Activated CD8-positive, alpha-beta T cell treated with anti-CD3 and anti-CD28 coated beads for 36 hours (primary cell): ENCODE measurements at regions not wholly inside any gene's neighbourhood (a gene's known extent, or its start where the extent isn't known, plus 50 kb on each side); places are given as distances from the start of the nearest gene placed in this dataset.

Source experiments
- ATAC-seq: fragments of 200-7000 bp; cut with Tn5 transposase; one replicate; pipeline ENCODE4 v1.10.0; 2021; ENCODE audit warnings: mild to moderate bottlenecking, moderate library complexity
- CTCF ChIA-PET: fragments of 350-600 bp; sonication (Branson Sonifier 250); formaldehyde crosslinking; loops from one replicate; lab custom pipeline; 2021; ENCODE audit warnings: antibody characterized with exemption; lab: Charles Lee
- POLR2A ChIA-PET: fragments of 350-600 bp; sonication (Branson Sonifier 250); formaldehyde crosslinking; loops from one replicate; lab custom pipeline; 2021; ENCODE audit warnings: antibody characterized with exemption; lab: Charles Lee
- DNase-seq: peaks from one replicate; pipeline ENCODE4 v3.0.0-alpha.2; 2020
- H3K27ac Mint-ChIP-seq: one replicate; pipeline ENCODE4 v1.8.0; 2021; ENCODE audit warnings: mild to moderate bottlenecking, mixed read lengths
- H3K27me3 Mint-ChIP-seq: one replicate; pipeline ENCODE4 v1.8.0; 2021; ENCODE audit warnings: mixed read lengths
- H3K36me3 Mint-ChIP-seq: one replicate; pipeline ENCODE4 v1.8.0; 2021; ENCODE audit warnings: low read depth, mixed read lengths
- H3K4me1 Mint-ChIP-seq: one replicate; pipeline ENCODE4 v1.8.0; 2021; ENCODE audit warnings: low read depth, mixed read lengths
- H3K4me3 Mint-ChIP-seq: one replicate; pipeline ENCODE4 v1.8.0; 2021; ENCODE audit warnings: mild to moderate bottlenecking, moderate library complexity, mixed read lengths
- H3K9me3 Mint-ChIP-seq: one replicate; pipeline ENCODE4 v1.8.0; 2021; ENCODE audit warnings: mixed read lengths
- CTCF ChIP-seq: fragments of 200-600 bp; IDR thresholded peaks from one replicate; pipeline ENCODE4 v1.8.0; 2022; ENCODE audit warnings: antibody characterized with exemption, mild to moderate bottlenecking
- intact Hi-C: fragments of 100-400 bp; cut with micrococcal nuclease; formaldehyde crosslinking; loops from one replicate; pipeline ENCODE4 v1.10.0; 2022

GRCh38 chr2:239864247-239865058 lies 160.7 kb downstream of the NDUFA10 start:
- Mint-ChIP-seq H3K27ac (no peak overlapping the region), H3K27me3 (no peaks in the 10 kb centered on the region), H3K4me1 (no peaks in the 10 kb centered on the region), H3K36me3 (no peaks in the 10 kb centered on the region), H3K4me3 (no peak overlapping the region), H3K9me3 (no peaks in the 10 kb centered on the region)
- ATAC-seq, result no peak
- ChIA-PET POLR2A (no interaction called here), CTCF (no interaction called here)
- TF ChIP-seq CTCF, result no peak
- intact Hi-C loops, result no loop called here
- no peak for DNase-seq

- ATAC-seq (no peak), DNase-seq (no peak)
- no peak for TF ChIP-seq CTCF
- no peaks in the 10 kb centered on the region for H3K4me1 Mint-ChIP-seq
- peaks cover 5% of the 10 kb centered on the region for H3K27me3 Mint-ChIP-seq
- no peak overlapping the region for H3K27ac Mint-ChIP-seq
- ChIA-PET POLR2A (no interaction called here), CTCF (no interaction called here)
- no peaks in the 10 kb centered on the region for H3K36me3 Mint-ChIP-seq
- intact Hi-C loops, result no loop called here
- H3K4me3 Mint-ChIP-seq, result no peak overlapping the region
- no peaks in the 10 kb centered on the region for H3K9me3 Mint-ChIP-seq
Measured at GRCh38 chr2:239862613-239863012, 162.5 kb downstream of the NDUFA10 start.

- no peaks in the 10 kb centered on the region for H3K4me1 Mint-ChIP-seq
- no peak for TF ChIP-seq CTCF
Measured at GRCh38 chr2:239858179-239858578, 167.0 kb downstream of the NDUFA10 start.

GRCh38 chr2:239857591-239857990 lies 167.6 kb downstream of the NDUFA10 start:
- Mint-ChIP-seq H3K4me3 (no peak overlapping the region), H3K27me3 (peaks cover 25% of the 10 kb centered on the region), H3K9me3 (no peaks in the 10 kb centered on the region), H3K4me1 (no peaks in the 10 kb centered on the region), H3K27ac (no peak overlapping the region), H3K36me3 (no peaks in the 10 kb centered on the region)
- no peak for DNase-seq
- ChIA-PET POLR2A (no interaction called here), CTCF (no interaction called here)
- TF ChIP-seq CTCF, result no peak
- intact Hi-C loops, result no loop called here
- ATAC-seq, result no peak

More at GRCh38 chr2:239858179-239858578, 167.0 kb downstream of the NDUFA10 start:
- Mint-ChIP-seq H3K9me3 (no peaks in the 10 kb centered on the region), H3K4me3 (no peak overlapping the region), H3K27ac (no peak overlapping the region), H3K36me3 (no peaks in the 10 kb centered on the region), H3K27me3 (peaks cover 25% of the 10 kb centered on the region)
- intact Hi-C loops, result no loop called here
- ChIA-PET CTCF (no interaction called here), POLR2A (no interaction called here)
- ATAC-seq (no peak), DNase-seq (no peak)

- H3K27ac Mint-ChIP-seq, result no peak overlapping the region
- ChIA-PET POLR2A (no interaction called here), CTCF (no interaction called here)
- no peak overlapping the region for H3K4me3 Mint-ChIP-seq
- DNase-seq (no peak), ATAC-seq (no peak)
- H3K9me3 Mint-ChIP-seq, result no peaks in the 10 kb centered on the region
- H3K27me3 Mint-ChIP-seq, result peaks cover 25% of the 10 kb centered on the region
- H3K36me3 Mint-ChIP-seq, result no peaks in the 10 kb centered on the region
- intact Hi-C loops, result no loop called here
- TF ChIP-seq CTCF, result no peak
- H3K4me1 Mint-ChIP-seq, result no peaks in the 10 kb centered on the region
Measured at GRCh38 chr2:239856620-239857285, 168.4 kb downstream of the NDUFA10 start.
